ENCODE measurements at regions not wholly inside any gene's neighbourhood (a gene's known extent, or its start where the extent isn't known, plus 50 kb on each side); places are given as distances from the start of the nearest gene placed in this dataset.

DNA sequence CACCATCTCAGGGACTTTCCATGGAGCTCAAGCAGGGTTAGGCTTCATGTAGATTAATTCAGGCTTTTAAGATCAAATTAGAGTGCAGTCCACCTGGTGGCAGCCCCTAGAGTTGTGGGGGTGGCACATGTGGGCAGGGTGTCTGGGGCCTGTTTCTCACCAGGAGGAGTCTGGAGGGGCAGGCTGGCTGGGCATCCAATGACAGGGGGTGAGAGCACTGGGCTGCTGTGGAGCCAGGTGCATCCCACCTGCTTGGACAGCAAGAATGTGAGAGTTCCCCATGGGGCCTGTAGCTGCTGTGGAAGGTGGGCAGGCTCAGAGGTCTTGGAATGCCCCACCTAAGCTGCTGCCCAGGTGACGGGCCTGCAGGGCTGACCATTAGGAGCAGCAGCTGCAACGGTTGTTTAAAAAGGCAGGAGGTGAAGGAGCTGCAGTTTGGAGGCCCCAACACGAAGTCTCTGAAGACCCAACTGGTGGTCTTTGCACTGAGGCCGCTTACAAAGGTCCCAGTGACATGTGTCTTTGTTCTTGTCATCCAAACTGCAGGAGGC lies 686.3 kb upstream of the HS6ST1 start:
- DNase-seq (no peak), ATAC-seq (no peak)
- H3K27ac ChIP-seq: no peak overlapping the region
- WGBS (ENCODE audit: insufficient coverage, low coverage, low lambda C conversion rate, missing lambda C conversion rate): 31% methylated on average over 2 of the region's 4 CpGs
- no peaks in the 10 kb centered on the region for H3K36me3 ChIP-seq
- H3K9me3 ChIP-seq: no peaks in the 10 kb centered on the region
- H3K4me3 ChIP-seq: no peak overlapping the region
- H3K4me1 ChIP-seq: no peaks in the 10 kb centered on the region
- intact Hi-C loops (cut with DNase I): no loop called here
- H3K27me3 ChIP-seq: no peaks in the 10 kb centered on the region
- TF ChIP-seq POLR2A (IDR thresholded peaks at IDR 0.05) (no peak), CTCF (IDR thresholded peaks at IDR 0.05) (no peak)

DNA sequence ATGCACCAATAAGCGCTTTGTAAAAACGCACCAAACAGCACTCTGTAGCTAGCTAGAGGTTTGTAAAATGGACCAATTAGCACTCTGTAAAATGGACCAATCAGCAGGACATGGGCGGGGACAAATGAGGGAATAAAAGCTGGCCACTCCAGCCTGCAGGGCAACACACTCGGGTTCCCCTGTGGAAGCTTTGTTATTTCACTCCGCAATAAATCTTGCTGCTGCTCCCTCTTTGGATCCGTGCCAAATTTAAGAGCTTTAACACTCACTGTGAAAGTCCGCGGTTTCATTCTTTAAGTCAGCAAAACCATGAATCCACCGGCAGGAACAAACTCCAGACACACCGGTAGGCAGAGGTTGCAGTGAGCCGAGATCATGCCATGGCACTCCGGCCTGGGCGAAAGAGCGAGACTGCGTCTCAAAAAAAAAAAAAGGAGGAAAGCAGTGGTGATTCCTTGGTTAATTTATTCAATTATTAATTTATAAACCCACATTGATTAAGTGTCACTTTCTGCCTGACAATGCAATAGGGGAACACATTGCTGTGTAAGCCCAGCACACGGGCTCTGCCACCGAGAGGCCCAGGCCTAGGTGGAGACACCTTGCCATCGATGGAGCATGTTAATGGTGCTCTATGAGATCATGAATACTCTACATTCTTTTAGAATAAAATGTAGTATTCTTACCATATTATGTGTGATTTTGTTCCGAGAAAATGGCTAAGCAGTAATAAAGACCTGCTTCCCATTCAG lies 687.6 kb upstream of the HS6ST1 start:
- Histone ChIP-seq H3K27me3 (no peaks in the 10 kb centered on the region), H3K27ac (no peak overlapping the region), H3K9me3 (no peaks in the 10 kb centered on the region), H3K4me1 (no peaks in the 10 kb centered on the region), H3K4me3 (no peak overlapping the region), H3K36me3 (no peaks in the 10 kb centered on the region)
- DNase-seq (no peak), ATAC-seq (no peak)
- 66% methylated on average over 18 of the region's 19 CpGs for WGBS (ENCODE audit: insufficient coverage, low coverage, low lambda C conversion rate, missing lambda C conversion rate)
- intact Hi-C loops (cut with DNase I): no loop called here
- TF ChIP-seq POLR2A (IDR thresholded peaks at IDR 0.05): no peak
- no peak for TF ChIP-seq CTCF (IDR thresholded peaks at IDR 0.05)

DNA sequence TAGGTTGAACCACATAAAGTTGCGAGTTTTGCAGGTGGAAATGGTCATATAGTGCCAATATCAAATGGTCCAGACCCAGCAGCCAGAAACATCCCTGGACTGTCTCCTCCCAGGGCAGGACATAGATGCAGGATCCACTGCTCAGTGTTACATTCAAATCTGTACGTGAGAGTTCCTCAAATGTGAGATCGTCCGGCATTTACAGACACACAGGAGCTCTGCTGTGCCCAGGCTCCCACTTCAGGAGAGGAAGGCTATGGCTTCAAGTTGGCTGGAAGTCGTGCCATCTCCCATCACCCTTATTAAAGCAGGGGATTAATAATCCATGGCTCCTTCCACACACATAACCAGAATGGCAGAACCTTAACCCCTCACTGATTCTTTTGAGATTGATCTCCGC lies 688.2 kb upstream of the HS6ST1 start:
- TF ChIP-seq CTCF (IDR thresholded peaks at IDR 0.05): no peak
- no peak for TF ChIP-seq POLR2A (IDR thresholded peaks at IDR 0.05)
- Histone ChIP-seq H3K9me3 (no peaks in the 10 kb centered on the region), H3K27me3 (no peaks in the 10 kb centered on the region), H3K4me3 (no peak overlapping the region), H3K36me3 (no peaks in the 10 kb centered on the region), H3K4me1 (no peaks in the 10 kb centered on the region), H3K27ac (no peak overlapping the region)
- DNase-seq: no peak
- intact Hi-C loops (cut with DNase I): no loop called here
- no peak for ATAC-seq
- 72% methylated on average over 5 of the region's 6 CpGs for WGBS (ENCODE audit: insufficient coverage, low coverage, low lambda C conversion rate, missing lambda C conversion rate)

GRCh38 chr2:129008055-129008880 lies 689.6 kb upstream of the HS6ST1 start:
- DNase-seq (no peak), ATAC-seq (no peak)
- no peaks in the 10 kb centered on the region for H3K4me1 ChIP-seq
- no peaks in the 10 kb centered on the region for H3K9me3 ChIP-seq
- TF ChIP-seq POLR2A (IDR thresholded peaks at IDR 0.05): no peak
- no peak for TF ChIP-seq CTCF (IDR thresholded peaks at IDR 0.05)
- intact Hi-C loops (cut with DNase I): no loop called here
- no peak overlapping the region for H3K4me3 ChIP-seq
- no peak overlapping the region for H3K27ac ChIP-seq
- H3K27me3 ChIP-seq: no peaks in the 10 kb centered on the region
- WGBS (ENCODE audit: insufficient coverage, low coverage, low lambda C conversion rate, missing lambda C conversion rate): 59% methylated on average over 3 of the region's 5 CpGs
- no peaks in the 10 kb centered on the region for H3K36me3 ChIP-seq

Measured in right lobe of liver (tissue), 6 donors.